Frontal cortex (tissue), 3 donors: ENCODE measurements at regions not wholly inside any gene's neighbourhood (a gene's known extent, or its start where the extent isn't known, plus 50 kb on each side); places are given as distances from the start of the nearest gene placed in this dataset.

Experiments used
- DNase-seq, 2 donors: peaks; one replicate each; pipeline ENCODE4 v3.0.0; 2012; ENCODE audit warnings: low spot score in 2 of 2
- FAIRE-seq: peaks from 2 replicates; lab custom pipeline; 2012; peaks lifted over from hg19 to GRCh38; lab: Jason Lieb, UNC
- donor health status: control.
- donor health status: control.
- donor health status: control.

GRCh38 chr16:85374571-85374872 is 238.6 kb upstream of the GSE1 start:
- DNase-seq, result no peak
- FAIRE-seq, result no peak

DNA sequence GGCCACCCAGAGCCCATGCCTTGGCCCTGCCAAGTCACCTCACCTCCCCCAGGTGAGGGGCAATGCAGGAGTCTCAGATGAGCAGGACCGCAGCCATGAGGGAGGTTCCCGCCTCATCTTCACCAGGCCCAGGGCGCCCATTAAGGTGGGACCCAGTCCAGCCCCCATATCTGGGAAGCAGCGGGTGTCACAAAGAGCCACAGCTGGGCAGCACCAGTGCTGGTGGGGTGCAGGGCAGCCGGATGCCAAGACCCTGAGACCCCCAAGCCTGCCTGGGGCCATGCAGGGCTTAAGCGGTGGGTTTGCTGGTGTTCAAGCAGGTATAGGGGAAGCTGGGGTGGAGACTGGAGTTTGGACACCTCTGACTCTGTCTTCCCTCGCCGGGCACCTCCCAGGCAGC is 237.8 kb upstream of the GSE1 start:
- DNase-seq (no peak), FAIRE-seq (no peak)

- peak; percentile 59 to 68 for DNase-seq
- no peak for FAIRE-seq
Observed at GRCh38 chr16:85376292-85377095, 236.6 kb upstream of the GSE1 start.

DNA sequence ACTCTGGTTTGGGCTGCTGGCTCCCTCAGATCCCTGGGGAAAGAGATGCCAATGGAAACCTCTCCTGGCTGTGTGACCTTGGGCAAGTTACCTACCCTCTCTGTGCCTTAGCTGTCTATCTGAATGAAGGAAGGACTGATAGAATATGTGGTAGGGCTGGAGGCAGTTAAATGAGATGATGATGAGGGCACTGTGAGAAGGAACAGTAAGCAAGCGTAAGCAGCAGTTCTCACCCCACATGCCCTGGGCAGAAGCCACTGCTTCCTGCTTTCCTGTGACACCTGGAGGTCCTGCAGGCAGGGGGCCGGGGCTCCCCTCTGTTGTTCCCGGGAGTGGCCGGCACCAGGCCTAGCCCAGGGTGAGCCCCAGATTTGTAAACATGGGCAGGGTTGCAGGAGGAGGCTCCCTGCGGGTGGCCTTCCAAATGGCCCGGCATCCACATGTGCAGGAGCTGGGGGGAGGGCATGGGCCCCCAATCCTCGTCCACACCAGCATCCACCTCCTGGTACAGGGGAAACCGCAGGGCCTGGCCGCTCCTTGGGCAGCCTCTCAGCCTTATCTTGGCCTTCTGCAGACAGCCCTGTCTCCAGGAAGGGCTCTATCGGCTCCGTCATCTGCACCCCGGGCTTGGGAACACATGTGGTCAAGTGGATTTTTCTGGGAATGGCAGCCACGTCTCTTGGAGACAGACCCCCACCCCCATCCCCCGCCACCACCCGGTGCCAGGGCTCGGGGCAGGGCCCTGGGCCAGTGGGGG is 235.6 kb upstream of the GSE1 start:
- FAIRE-seq (no peak), DNase-seq (no peak)

DNA sequence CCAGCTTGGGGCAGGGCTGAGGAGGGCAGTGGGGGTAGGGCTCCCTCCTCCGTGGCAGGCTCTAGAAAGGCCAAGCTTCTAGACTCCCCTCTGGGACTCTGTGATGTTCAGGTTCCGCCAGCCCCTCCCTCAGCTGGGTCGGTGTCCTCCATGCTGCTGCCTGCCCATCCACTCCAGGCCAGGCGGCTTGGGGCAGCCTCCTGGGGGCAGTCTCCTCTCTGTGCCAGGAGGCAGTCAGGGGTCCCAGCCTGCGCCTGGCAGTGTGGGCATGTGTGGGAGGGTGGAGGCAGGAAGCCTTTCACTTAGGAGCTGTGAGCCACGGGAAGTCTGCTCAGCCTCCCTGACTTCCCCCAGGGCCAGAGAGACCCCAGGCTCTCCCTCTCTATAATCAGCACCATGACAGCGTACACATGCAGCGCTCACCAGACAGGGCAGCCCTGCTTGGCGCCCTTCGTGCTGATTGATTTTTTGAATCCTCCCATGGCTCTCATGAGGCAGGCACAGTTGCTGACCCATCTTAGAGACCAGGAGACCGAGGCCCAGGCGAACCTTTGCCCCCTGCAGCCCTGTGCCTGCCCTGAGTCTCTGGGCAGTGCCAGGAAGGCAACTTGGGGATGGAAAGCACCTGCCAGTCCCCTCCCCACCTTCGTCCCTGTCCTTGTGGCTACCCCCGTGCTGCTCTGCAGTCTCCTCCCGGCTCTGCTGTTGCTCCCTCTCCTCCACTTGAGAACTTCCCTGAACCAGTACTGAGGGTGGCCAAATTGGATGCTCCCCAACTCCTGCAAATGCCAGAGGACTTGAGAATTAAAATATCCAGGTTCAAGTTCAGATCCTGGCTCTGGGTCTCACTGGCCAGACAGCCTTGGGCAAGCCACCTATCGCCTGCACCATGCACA is 234.7 kb upstream of the GSE1 start:
- no peak for FAIRE-seq
- DNase-seq, result no peak

- FAIRE-seq (no peak), DNase-seq (no peak)
Observed at GRCh38 chr16:85379041-85380001, 233.8 kb upstream of the GSE1 start.

GRCh38 chr16:85380002-85380395 is 233.1 kb upstream of the GSE1 start:
- DNase-seq, result no peak
- no peak for FAIRE-seq

DNA sequence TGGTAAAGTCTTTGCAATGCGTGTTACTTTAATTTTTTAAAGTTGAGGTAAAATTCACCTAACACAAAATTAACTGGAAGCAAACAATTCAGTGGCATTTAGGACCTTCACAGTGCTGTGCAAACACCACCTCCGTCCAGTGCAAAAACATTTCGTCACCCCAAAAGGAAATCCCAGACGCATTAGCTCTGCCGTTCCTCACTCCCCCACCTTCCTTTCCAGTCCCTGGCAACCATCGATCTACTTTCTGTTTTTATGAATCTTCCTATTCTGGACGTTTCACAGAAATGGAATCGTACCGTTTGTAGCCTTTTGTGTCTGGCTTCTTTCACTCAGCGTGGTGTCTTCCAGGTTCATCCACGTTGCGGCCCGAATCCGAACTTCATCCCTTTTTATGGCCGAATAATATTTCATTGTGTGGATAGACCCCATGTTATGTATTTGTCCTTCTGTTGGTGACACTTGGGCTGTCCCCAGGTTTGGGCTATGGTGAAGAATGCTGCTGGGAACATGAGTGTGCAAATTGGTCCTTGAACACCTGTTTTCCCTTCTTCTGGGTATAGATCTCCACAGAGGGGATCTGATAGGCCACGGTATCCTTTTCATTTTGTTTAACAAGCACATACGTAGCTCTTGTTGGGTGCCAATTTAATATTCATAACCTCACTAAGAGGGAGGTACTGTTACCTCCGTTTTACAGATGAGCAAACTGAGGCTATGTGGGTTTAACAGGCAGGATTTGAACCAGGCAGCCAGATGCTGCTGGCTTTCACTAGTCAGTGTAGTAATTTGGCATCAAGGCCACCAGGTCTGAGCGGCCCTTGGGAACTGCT is 232.0 kb upstream of the GSE1 start:
- FAIRE-seq, result no peak

GRCh38 chr16:85381738-85382592 is 231.2 kb upstream of the GSE1 start:
- DNase-seq (no peak), FAIRE-seq (no peak)

More for the DNA sequence above, 232.0 kb upstream of the GSE1 start:
- DNase-seq, result no peak

DNA sequence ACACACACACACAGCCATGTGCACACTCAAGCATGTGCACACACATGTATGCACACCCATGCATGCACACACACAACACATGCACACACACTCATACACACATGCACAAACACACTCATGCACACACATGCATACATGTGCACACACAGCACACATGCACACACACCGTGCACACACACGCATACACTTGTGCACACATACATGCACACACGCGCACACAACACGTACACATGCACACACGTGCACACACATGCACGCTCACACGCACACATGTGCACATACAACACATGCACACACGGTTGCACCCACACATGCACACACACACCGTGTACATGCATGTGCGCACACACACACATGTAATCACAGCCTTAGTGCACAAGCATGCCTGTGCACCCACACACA is 230.4 kb upstream of the GSE1 start:
- FAIRE-seq (no peak), DNase-seq (no peak)

DNA sequence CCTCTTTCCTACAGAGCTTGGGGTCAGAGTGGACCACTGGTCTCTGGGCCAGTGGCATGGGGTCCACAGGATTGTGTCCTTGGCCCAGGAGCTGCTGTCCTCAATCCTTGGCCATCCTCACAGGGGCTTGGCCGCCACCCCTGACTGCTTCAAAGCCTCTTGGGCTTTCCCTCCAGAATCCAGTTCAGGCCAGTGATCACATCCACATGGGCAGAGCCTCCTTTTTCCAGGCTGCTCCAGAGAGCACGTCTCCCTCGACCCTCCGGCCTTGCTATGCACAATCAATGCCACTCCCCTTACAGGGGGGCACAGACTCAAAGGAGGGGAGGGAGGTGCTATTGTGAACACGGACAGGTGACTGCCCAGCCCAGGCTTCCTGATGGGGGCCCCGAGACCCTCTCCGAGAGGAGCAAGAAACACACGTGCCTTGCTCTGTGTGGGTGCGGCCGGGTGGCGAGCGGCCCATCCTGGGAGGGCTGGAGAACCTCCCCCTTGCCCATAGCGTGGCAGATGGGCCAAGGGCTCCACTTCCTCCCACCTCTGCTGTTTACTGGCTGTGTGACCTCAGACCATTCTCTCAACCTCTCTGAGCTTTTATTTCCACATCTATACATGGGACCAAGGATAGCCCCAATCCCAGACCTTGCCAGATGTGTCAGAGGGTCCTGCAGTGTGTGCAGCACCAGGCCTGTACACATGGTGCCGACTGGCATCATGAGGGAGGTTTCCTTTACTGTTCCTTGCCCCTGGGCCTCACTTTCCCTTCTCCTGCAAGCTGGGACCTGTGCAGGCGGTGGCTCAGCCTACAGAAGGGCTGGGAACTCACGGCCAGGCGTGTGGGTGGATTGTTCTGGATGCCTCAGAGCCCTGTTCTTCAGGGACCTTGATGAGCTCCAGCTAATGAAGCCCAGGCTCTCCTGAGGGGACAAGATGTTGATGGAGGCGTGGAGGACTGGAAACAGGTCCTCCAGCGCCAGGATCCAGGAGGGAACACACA is 229.0 kb upstream of the GSE1 start:
- DNase-seq (no peak), FAIRE-seq (no peak)

- no peak for FAIRE-seq
- no peak for DNase-seq
Observed at GRCh38 chr16:85384833-85385462, 228.2 kb upstream of the GSE1 start.

DNA sequence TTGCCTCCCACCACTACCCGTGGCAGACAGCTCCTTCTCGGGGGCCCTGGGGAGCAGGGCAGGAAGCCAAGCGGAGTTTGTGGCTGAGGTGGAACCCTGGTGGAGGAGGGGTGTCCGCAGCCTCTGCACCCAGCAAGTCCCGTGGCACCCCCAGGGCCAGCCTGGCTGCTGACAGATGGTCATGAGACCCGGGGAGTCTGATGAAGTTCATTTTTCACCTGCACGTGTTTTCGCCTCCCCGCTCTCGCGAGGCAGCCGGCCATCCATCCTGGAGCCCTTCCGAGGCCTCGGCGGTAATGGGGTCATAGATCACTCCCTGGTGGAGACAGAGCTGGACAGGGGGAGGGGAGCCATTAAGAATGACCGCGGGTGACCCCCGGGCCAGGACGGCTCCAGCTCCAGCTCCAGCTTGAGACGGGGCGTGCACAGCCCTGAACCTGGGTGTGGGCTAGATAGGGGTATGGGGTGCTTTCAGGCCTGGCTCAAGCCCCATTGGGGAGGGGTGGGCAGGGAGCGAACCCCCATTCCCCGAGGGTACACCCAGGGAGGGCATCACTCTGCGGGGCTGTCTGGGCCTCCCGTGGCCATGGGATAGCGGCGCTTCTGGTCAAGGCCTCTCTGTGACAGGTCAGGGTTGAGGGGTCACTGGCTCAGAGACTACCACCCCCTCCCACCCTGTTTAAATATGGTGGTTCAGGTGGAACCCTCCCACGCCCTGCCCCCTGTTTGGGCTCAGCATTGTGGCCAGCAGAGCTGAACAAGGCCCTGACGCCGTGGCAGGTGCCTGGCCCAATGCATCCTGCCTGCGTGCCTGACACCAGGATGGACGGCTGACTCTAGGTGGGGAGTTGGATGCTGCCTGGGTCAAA is 227.4 kb upstream of the GSE1 start:
- no peak for FAIRE-seq
- DNase-seq, result no peak

GRCh38 chr16:85386467-85387170 is 226.5 kb upstream of the GSE1 start:
- FAIRE-seq (no peak), DNase-seq (no peak)

- DNase-seq (no peak), FAIRE-seq (no peak)
Observed at GRCh38 chr16:85387171-85387507, 226.0 kb upstream of the GSE1 start.
